Endodermal cell (in vitro differentiated cells): ENCODE measurements at regions not wholly inside any gene's neighbourhood (a gene's known extent, or its start where the extent isn't known, plus 50 kb on each side); places are given as distances from the start of the nearest gene placed in this dataset.

Experiments
- DNase-seq: peaks from one replicate; pipeline ENCODE4 v3.0.0-alpha.2; 2017
- H3K27ac ChIP-seq: 2 replicates; pipeline ENCODE4 v1.5.1; 2013; ENCODE audit warnings: mild to moderate bottlenecking, low read depth, low read length, moderate library complexity
- H3K27me3 ChIP-seq: 2 replicates; pipeline ENCODE4 v1.6.1; 2013; ENCODE audit warnings: mild to moderate bottlenecking, low read length, moderate library complexity; ENCODE audit not compliant: insufficient read depth, control insufficient read depth, poor library complexity, severe bottlenecking
- H3K36me3 ChIP-seq: 2 replicates; pipeline ENCODE4 v1.7.0; 2013; ENCODE audit warnings: mild to moderate bottlenecking, low read length, moderate library complexity; ENCODE audit not compliant: control insufficient read depth, insufficient read depth
- H3K4me1 ChIP-seq: one replicate; pipeline ENCODE4 v1.7.0; 2013; ENCODE audit warnings: low read length; ENCODE audit not compliant: control insufficient read depth, insufficient read depth
- H3K4me3 ChIP-seq: 2 replicates; pipeline ENCODE4 v1.5.1; 2013; ENCODE audit warnings: mild to moderate bottlenecking, low read length, moderate library complexity
- H3K9ac ChIP-seq: 2 replicates; pipeline ENCODE4 v1.6.1; 2013; ENCODE audit warnings: mild to moderate bottlenecking, low read length, moderate library complexity; ENCODE audit not compliant: poor library complexity, severe bottlenecking; ENCODE audit errors: extremely low read depth
- H3K9me3 ChIP-seq: 2 replicates; pipeline ENCODE4 v1.6.1; 2013; ENCODE audit warnings: mild to moderate bottlenecking, low read length, moderate library complexity; ENCODE audit not compliant: control insufficient read depth
- H3K27ac Mint-ChIP-seq: 2 replicates; pipeline ENCODE4 v1.8.0; 2020; ENCODE audit warnings: mixed read lengths
- H3K27me3 Mint-ChIP-seq: 2 replicates; pipeline ENCODE4 v1.8.0; 2021; ENCODE audit warnings: mild to moderate bottlenecking, mixed read lengths; ENCODE audit not compliant: insufficient read depth
- H3K36me3 Mint-ChIP-seq: 2 replicates; pipeline ENCODE4 v1.8.0; 2020; ENCODE audit warnings: low read depth, mixed read lengths
- H3K4me1 Mint-ChIP-seq: 2 replicates; pipeline ENCODE4 v1.8.0; 2020; ENCODE audit warnings: mixed read lengths
- H3K4me3 Mint-ChIP-seq: 2 replicates; pipeline ENCODE4 v1.8.0; 2020; ENCODE audit warnings: mild to moderate bottlenecking, moderate library complexity, mixed read lengths
- H3K9me3 Mint-ChIP-seq: 2 replicates; pipeline ENCODE4 v1.8.0; 2020; ENCODE audit warnings: mild to moderate bottlenecking, mixed read lengths
- WGBS, 2 experiments: methylation state at CpG; one replicate each; pipeline versions ENCODE4 v1.1.5 to v1.1.7; 2013; ENCODE audit warnings: missing lambda C conversion rate in 2 of 2, mixed read lengths in 1 of 2; ENCODE audit not compliant: insufficient coverage in 1 of 2, insufficient read length in 1 of 2; 5-methylcytosine and 5-hydroxymethylcytosine counted together
- TF ChIP-seq, protein P1 (sequence below): fragments of 200-600 bp; sonication (generic); conservative IDR thresholded peaks from 2 replicates; pipeline ENCODE4 v1.5.0; 2021; ENCODE audit warnings: antibody characterized with exemption, mild to moderate bottlenecking

DNA sequence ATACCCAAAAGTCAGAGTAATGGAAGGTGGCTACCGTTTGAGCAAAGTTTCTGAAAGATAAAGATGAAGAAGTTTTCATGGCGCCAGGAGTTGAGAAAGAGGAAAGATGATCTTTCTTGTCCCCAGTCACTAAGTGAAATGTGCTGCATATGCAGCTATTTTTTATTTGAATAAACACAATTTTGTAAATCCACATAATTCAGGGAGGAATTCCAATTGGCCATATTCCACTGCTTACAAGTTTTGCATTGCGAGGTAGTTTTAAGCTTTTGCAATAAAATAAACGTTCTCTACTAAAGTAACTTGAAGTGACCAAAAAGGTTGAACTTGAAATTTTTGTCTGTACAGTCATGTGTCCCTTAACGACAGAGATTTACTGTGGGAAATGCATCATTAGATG lies 139.3 kb upstream of the VCX2 start:
- Mint-ChIP-seq H3K9me3 (peaks cover 3% of the 10 kb centered on the region), H3K27ac (no peak overlapping the region), H3K27me3 (no peaks in the 10 kb centered on the region), H3K4me3 (no peak overlapping the region), H3K4me1 (no peaks in the 10 kb centered on the region), H3K36me3 (no peaks in the 10 kb centered on the region)
- Histone ChIP-seq H3K9me3 (no peaks in the 10 kb centered on the region), H3K4me3 (no peak overlapping the region), H3K4me1 (no peaks in the 10 kb centered on the region), H3K9ac (no peak overlapping the region), H3K27me3 (no peaks in the 10 kb centered on the region), H3K36me3 (no peaks in the 10 kb centered on the region), H3K27ac (no peak overlapping the region)
- WGBS, 2 experiments, result 96 to 100% methylated on average over 2 to 5 of the region's 5 CpGs
- TF ChIP-seq, protein P1, sequence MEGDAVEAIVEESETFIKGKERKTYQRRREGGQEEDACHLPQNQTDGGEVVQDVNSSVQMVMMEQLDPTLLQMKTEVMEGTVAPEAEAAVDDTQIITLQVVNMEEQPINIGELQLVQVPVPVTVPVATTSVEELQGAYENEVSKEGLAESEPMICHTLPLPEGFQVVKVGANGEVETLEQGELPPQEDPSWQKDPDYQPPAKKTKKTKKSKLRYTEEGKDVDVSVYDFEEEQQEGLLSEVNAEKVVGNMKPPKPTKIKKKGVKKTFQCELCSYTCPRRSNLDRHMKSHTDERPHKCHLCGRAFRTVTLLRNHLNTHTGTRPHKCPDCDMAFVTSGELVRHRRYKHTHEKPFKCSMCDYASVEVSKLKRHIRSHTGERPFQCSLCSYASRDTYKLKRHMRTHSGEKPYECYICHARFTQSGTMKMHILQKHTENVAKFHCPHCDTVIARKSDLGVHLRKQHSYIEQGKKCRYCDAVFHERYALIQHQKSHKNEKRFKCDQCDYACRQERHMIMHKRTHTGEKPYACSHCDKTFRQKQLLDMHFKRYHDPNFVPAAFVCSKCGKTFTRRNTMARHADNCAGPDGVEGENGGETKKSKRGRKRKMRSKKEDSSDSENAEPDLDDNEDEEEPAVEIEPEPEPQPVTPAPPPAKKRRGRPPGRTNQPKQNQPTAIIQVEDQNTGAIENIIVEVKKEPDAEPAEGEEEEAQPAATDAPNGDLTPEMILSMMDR, result no peak
- no peak for DNase-seq

DNA sequence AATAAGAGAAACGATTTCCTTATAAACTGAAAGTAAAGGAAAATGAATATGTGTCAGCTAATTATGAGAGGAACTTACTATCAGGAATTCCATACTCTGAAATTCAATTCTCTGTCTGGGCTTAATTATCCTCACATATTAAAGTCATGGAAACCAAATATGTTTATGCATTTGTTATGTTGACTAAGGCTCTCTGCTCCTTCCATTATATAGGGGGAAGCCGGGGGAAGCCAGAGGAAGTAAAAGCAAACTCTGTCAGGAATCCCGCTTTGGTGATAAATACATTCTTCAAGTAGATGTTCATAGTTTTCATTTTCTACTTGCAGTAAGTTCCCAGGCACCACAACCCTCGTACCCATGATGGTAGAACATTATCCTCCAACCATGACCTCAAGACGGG lies 142.8 kb upstream of the VCX2 start:
- WGBS, 2 experiments, result 100% methylated on average over 4 of the region's 5 CpGs; no CpG with 5 or more reads in 1 of the 2 experiments
- H3K27me3 Mint-ChIP-seq, result no peaks in the 10 kb centered on the region
- H3K4me3 Mint-ChIP-seq, result no peak overlapping the region

DNA sequence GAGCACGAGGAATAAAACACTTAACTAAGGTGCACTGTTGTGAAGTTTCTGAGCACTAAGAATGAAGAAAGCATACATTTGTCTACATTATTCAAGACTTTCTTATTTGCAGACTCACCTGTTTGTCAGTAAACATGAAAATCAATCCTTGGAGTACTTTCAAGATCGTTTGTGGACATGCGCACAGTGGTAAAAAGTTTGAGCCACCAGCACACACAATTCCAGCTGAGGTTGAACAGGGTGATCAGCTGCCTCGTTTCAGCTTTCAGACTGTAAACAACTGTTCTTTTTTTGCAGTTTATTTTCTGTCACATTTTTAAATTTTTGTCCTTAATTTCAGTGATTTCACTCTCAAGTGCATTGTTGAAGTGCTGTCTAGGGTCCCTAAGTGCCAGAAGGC lies 143.8 kb upstream of the VCX2 start:
- H3K27ac ChIP-seq, result no peak overlapping the region
- H3K4me3 ChIP-seq, result no peak overlapping the region
- H3K4me3 Mint-ChIP-seq, result no peak overlapping the region
- H3K36me3 ChIP-seq, result no peaks in the 10 kb centered on the region
- H3K9me3 Mint-ChIP-seq, result no peaks in the 10 kb centered on the region
- 91 to 100% methylated on average over 1 to 4 of the region's 4 CpGs for WGBS, 2 experiments
- no peaks in the 10 kb centered on the region for H3K9me3 ChIP-seq
- H3K9ac ChIP-seq, result no peak overlapping the region
- H3K27me3 ChIP-seq, result no peaks in the 10 kb centered on the region
- H3K36me3 Mint-ChIP-seq, result no peaks in the 10 kb centered on the region
- H3K27ac Mint-ChIP-seq, result no peak overlapping the region
- DNase-seq, result no peak
- H3K4me1 ChIP-seq, result no peaks in the 10 kb centered on the region
- peaks cover 7% of the 10 kb centered on the region for H3K4me1 Mint-ChIP-seq
- H3K27me3 Mint-ChIP-seq, result no peaks in the 10 kb centered on the region
- TF ChIP-seq, protein P1, result no peak

More for the DNA sequence above, 142.8 kb upstream of the VCX2 start:
- H3K4me1 ChIP-seq, result no peaks in the 10 kb centered on the region
- Mint-ChIP-seq H3K27ac (no peak overlapping the region), H3K36me3 (no peaks in the 10 kb centered on the region), H3K4me1 (no peaks in the 10 kb centered on the region), H3K9me3 (no peaks in the 10 kb centered on the region)
- no peak overlapping the region for H3K27ac ChIP-seq
- H3K4me3 ChIP-seq, result no peak overlapping the region
- no peaks in the 10 kb centered on the region for H3K9me3 ChIP-seq
- no peak overlapping the region for H3K9ac ChIP-seq
- no peaks in the 10 kb centered on the region for H3K27me3 ChIP-seq
- TF ChIP-seq, protein P1, result no peak
- no peaks in the 10 kb centered on the region for H3K36me3 ChIP-seq
- DNase-seq, result no peak
